T-cell (primary cell): ENCODE measurements at regions not wholly inside any gene's neighbourhood (a gene's known extent, or its start where the extent isn't known, plus 50 kb on each side); places are given as distances from the start of the nearest gene placed in this dataset.

ENCODE experiments used
- ATAC-seq, 4 experiments: fragments of 200-7000 bp in 3 of 4; fragments of 150-1000 bp in 1 of 4; cut with Tn5 transposase; replicated peaks in 1 of 4; 1 replicate in 3 of 4; 2 replicates in 1 of 4; pipeline ENCODE4 v1.10.0; 2021; ENCODE audit warnings: moderate library complexity in 3 of 4, mild to moderate bottlenecking in 2 of 4, moderate number of reproducible peaks in 1 of 4
- CTCF ChIA-PET, 2 donors: fragments of 300-600 bp; sonication (Branson Sonifier 250); formaldehyde crosslinking; loops; one replicate each; lab custom pipeline; 2022; ENCODE audit warnings: antibody characterized with exemption in 2 of 2; lab: Charles Lee
- POLR2A ChIA-PET, 2 donors: fragments of 300-600 bp; sonication (Branson Sonifier 250); formaldehyde crosslinking; loops; one replicate each; lab custom pipeline; 2022; ENCODE audit warnings: antibody characterized with exemption in 2 of 2; lab: Charles Lee
- DNase-seq, 35 experiments: peaks; one replicate each; pipeline versions ENCODE4 v3.0.0 to v3.0.0-alpha.2; 2013 to 2023
- H3K27ac ChIP-seq: one replicate; pipeline ENCODE4 v1.5.1; 2013; ENCODE audit warnings: low read length
- H3K27me3 ChIP-seq, 2 experiments: replicated peaks in 1 of 2; 1 replicate in 1 of 2; 2 replicates in 1 of 2; pipeline versions ENCODE4 v1.6.1 to v1.7.0; 2013; ENCODE audit warnings: low read length in 1 of 2, mixed read lengths in 1 of 2; ENCODE audit not compliant: control insufficient read depth in 2 of 2, insufficient read depth in 2 of 2; ENCODE audit errors: extremely low read depth in 1 of 2
- H3K36me3 ChIP-seq, 2 donors: 1 replicate in 1 of 2; 2 replicates in 1 of 2; pipeline versions ENCODE4 v1.6.1 to v1.7.0; 2013; ENCODE audit warnings: low read length in 1 of 2; ENCODE audit not compliant: control insufficient read depth in 2 of 2, insufficient read depth in 1 of 2; ENCODE audit errors: extremely low read depth in 1 of 2
- H3K4me1 ChIP-seq, 2 experiments: 1 replicate in 1 of 2; 2 replicates in 1 of 2; pipeline versions ENCODE4 v1.6.1 to v1.7.0; 2013; ENCODE audit warnings: low read length in 2 of 2, mixed read lengths in 1 of 2; ENCODE audit not compliant: insufficient read depth in 2 of 2, control insufficient read depth in 1 of 2; ENCODE audit errors: extremely low read depth in 1 of 2
- H3K4me3 ChIP-seq, 2 donors: 1 replicate in 1 of 2; 2 replicates in 1 of 2; pipeline versions ENCODE4 v1.5.1 to v1.7.0; 2013; ENCODE audit warnings: mild to moderate bottlenecking in 2 of 2, low read length in 1 of 2, moderate library complexity in 1 of 2; ENCODE audit not compliant: control insufficient read depth in 1 of 2; ENCODE audit errors: extremely low read depth in 1 of 2
- H3K9me3 ChIP-seq: 2 replicates; pipeline ENCODE4 v1.7.0; 2013
- H3K27ac Mint-ChIP-seq, 2 donors: one replicate each; pipeline ENCODE4 v1.8.0; 2020 to 2021; ENCODE audit warnings: mild to moderate bottlenecking in 2 of 2, mixed read lengths in 2 of 2
- H3K27me3 Mint-ChIP-seq, 2 donors: one replicate each; pipeline ENCODE4 v1.8.0; 2021 to 2022; ENCODE audit warnings: mixed read lengths in 2 of 2
- H3K36me3 Mint-ChIP-seq: one replicate; pipeline ENCODE4 v1.8.0; 2021; ENCODE audit warnings: mixed read lengths
- H3K4me1 Mint-ChIP-seq, 3 donors: one replicate each; pipeline ENCODE4 v1.8.0; 2020 to 2022; ENCODE audit warnings: mixed read lengths in 3 of 3, mild to moderate bottlenecking in 1 of 3
- H3K4me3 Mint-ChIP-seq, 3 donors: one replicate each; pipeline ENCODE4 v1.8.0; 2020 to 2022; ENCODE audit warnings: mild to moderate bottlenecking in 3 of 3, mixed read lengths in 3 of 3, moderate library complexity in 3 of 3
- H3K9me3 Mint-ChIP-seq, 3 donors: one replicate each; pipeline ENCODE4 v1.8.0; 2020 to 2022; ENCODE audit warnings: mixed read lengths in 3 of 3
- whole genome bisulfite sequencing: methylation state at CpG from one replicate; pipeline ENCODE4 v1.1.5; 2013; ENCODE audit warnings: missing lambda C conversion rate; ENCODE audit not compliant: insufficient coverage; 5-methylcytosine and 5-hydroxymethylcytosine counted together

- peak in 1 of 35 experiments; percentile 45 for DNase-seq
- no CpG with 5 or more reads among the region's 2 CpGs for WGBS
- Histone ChIP-seq H3K27ac (peak overlapping the region; percentile 66), H3K4me3 (no peak overlapping the region), H3K27me3 (no peaks in the 10 kb centered on the region), H3K36me3 (no peaks in the 10 kb centered on the region), H3K9me3 (no peaks in the 10 kb centered on the region), H3K4me1 (peaks cover 10 to 15% of the 10 kb centered on the region in 2 experiments)
- H3K4me3 Mint-ChIP-seq = peak overlapping the region; percentile 31 to 50 (median 38)
- H3K4me1 Mint-ChIP-seq = peaks cover 53 to 61% (median 53%) of the 10 kb centered on the region in 3 donors
- peak; percentile 37 to 62 (median 54) for ATAC-seq
- no peaks in the 10 kb centered on the region for H3K27me3 Mint-ChIP-seq
- H3K36me3 Mint-ChIP-seq = peaks cover 3% of the 10 kb centered on the region
- ChIA-PET POLR2A (interaction anchor here in 1 of 2 donors (0.6 kb wide), 1 partner anchor 120 kb away, joined by 4 read pairs; no protein-coding TSS in a partner anchor), CTCF (no interaction called here)
- H3K9me3 Mint-ChIP-seq = peaks cover 4 to 5% (median 4%) of the 10 kb centered on the region in 3 donors
- peak overlapping the region; percentile 98 to 99 for H3K27ac Mint-ChIP-seq
Observed at GRCh38 chr18:70663141-70663540, 374.3 kb downstream of the SOCS6 start.

- 80% methylated on average over 2 of the region's 4 CpGs for WGBS
- no peak for DNase-seq
- H3K27me3 Mint-ChIP-seq = no peaks in the 10 kb centered on the region
- Histone ChIP-seq H3K4me1 (peaks cover 10 to 15% of the 10 kb centered on the region in 2 experiments), H3K36me3 (no peaks in the 10 kb centered on the region), H3K4me3 (no peak overlapping the region), H3K27me3 (no peaks in the 10 kb centered on the region), H3K9me3 (no peaks in the 10 kb centered on the region), H3K27ac (peak overlapping the region; percentile 66)
- peaks cover 3% of the 10 kb centered on the region for H3K36me3 Mint-ChIP-seq
- peaks cover 4 to 5% (median 4%) of the 10 kb centered on the region in 3 donors for H3K9me3 Mint-ChIP-seq
- H3K27ac Mint-ChIP-seq = peak overlapping the region; percentile 98 to 99
- ChIA-PET POLR2A (no interaction called here), CTCF (no interaction called here)
- peak overlapping the region; percentile 31 to 50 (median 38) for H3K4me3 Mint-ChIP-seq
- H3K4me1 Mint-ChIP-seq = peaks cover 53 to 61% (median 54%) of the 10 kb centered on the region in 3 donors
- ATAC-seq = no peak
Observed at GRCh38 chr18:70662588-70662987, 373.7 kb downstream of the SOCS6 start.

- peak overlapping the region; percentile 42 to 64 (median 53) for H3K4me3 Mint-ChIP-seq
- peak overlapping the region in 1 of 2 donors; percentile 23 for H3K4me3 ChIP-seq
- peak overlapping the region; percentile 86 to 88 for H3K27ac Mint-ChIP-seq
- DNase-seq (peak in 34 of 35 experiments; percentile 41 to 92 (median 73)), ATAC-seq (peak; percentile 92 to 98 (median 93))
- H3K27me3 Mint-ChIP-seq = no peaks in the 10 kb centered on the region
- peaks cover 52 to 57% (median 54%) of the 10 kb centered on the region in 3 donors for H3K4me1 Mint-ChIP-seq
- peaks cover 10 to 15% of the 10 kb centered on the region in 2 experiments for H3K4me1 ChIP-seq
- H3K9me3 ChIP-seq = no peaks in the 10 kb centered on the region
- peak overlapping the region; percentile 58 for H3K27ac ChIP-seq
- POLR2A ChIA-PET = interaction anchor here (0.6 to 2.1 kb wide), 6 partner anchors 8 to 168 kb away, joined by 3 to 14 read pairs (median 4); no protein-coding TSS in a partner anchor
- CTCF ChIA-PET = interaction anchor here (0.7 to 2.2 kb wide), 8 partner anchors 12 to 123 kb away, joined by 3 to 11 read pairs (median 4); no protein-coding TSS in a partner anchor
- H3K36me3 Mint-ChIP-seq = no peaks in the 10 kb centered on the region
- H3K36me3 ChIP-seq = no peaks in the 10 kb centered on the region
- peaks cover 0 to 3% (median 1%) of the 10 kb centered on the region in 3 donors for H3K9me3 Mint-ChIP-seq
- H3K27me3 ChIP-seq = no peaks in the 10 kb centered on the region
- 31% methylated on average over 7 of the region's 13 CpGs for WGBS
Observed at GRCh38 chr18:70659036-70659925, 370.4 kb downstream of the SOCS6 start.

GRCh38 chr18:70653671-70654070, 364.8 kb downstream of the SOCS6 start:
- Mint-ChIP-seq H3K9me3 (peaks cover 9 to 20% (median 9%) of the 10 kb centered on the region in 3 donors), H3K27me3 (no peaks in the 10 kb centered on the region), H3K4me1 (peaks cover 15 to 29% (median 22%) of the 10 kb centered on the region in 3 donors), H3K4me3 (no peak overlapping the region), H3K27ac (no peak overlapping the region), H3K36me3 (peaks cover 6% of the 10 kb centered on the region)
- ChIA-PET POLR2A (no interaction called here), CTCF (no interaction called here)
- H3K4me3 ChIP-seq = no peak overlapping the region
- H3K4me1 ChIP-seq = peaks cover 3 to 4% of the 10 kb centered on the region in 2 experiments
- H3K27me3 ChIP-seq = no peaks in the 10 kb centered on the region
- DNase-seq = no peak
- no peak for ATAC-seq
- no peaks in the 10 kb centered on the region for H3K9me3 ChIP-seq
- H3K27ac ChIP-seq = no peak overlapping the region
- no peaks in the 10 kb centered on the region for H3K36me3 ChIP-seq

GRCh38 chr18:70650878-70651277, 362.0 kb downstream of the SOCS6 start:
- peak in 3 of 4 experiments; percentile 19 to 56 (median 40) for ATAC-seq
- peaks cover 9 to 20% (median 9%) of the 10 kb centered on the region in 3 donors for H3K9me3 Mint-ChIP-seq
- ChIA-PET POLR2A (interaction anchor here in 1 of 2 donors (1.0 kb wide), 1 partner anchor 14 kb away, joined by 3 read pairs; no protein-coding TSS in a partner anchor), CTCF (interaction anchor here in 1 of 2 donors (0.6 kb wide), 1 partner anchor 35 kb away, joined by 3 read pairs; no protein-coding TSS in a partner anchor)
- no peak overlapping the region for H3K4me3 ChIP-seq
- peaks cover 6% of the 10 kb centered on the region for H3K36me3 Mint-ChIP-seq
- no peak overlapping the region for H3K27ac ChIP-seq
- H3K36me3 ChIP-seq = no peaks in the 10 kb centered on the region
- H3K4me1 ChIP-seq = peaks cover 0 to 3% of the 10 kb centered on the region in 2 experiments
- H3K4me1 Mint-ChIP-seq = peaks cover 13 to 23% (median 18%) of the 10 kb centered on the region in 3 donors
- 36% methylated on average over 1 of the region's 2 CpGs for WGBS
- H3K27ac Mint-ChIP-seq = peak overlapping the region; percentile 56 to 83
- no peaks in the 10 kb centered on the region for H3K9me3 ChIP-seq
- peak overlapping the region; percentile 3 to 41 (median 10) for H3K4me3 Mint-ChIP-seq
- no peaks in the 10 kb centered on the region for H3K27me3 ChIP-seq
- DNase-seq = no peak
- no peaks in the 10 kb centered on the region for H3K27me3 Mint-ChIP-seq

- Histone ChIP-seq H3K27ac (no peak overlapping the region), H3K4me3 (no peak overlapping the region), H3K4me1 (peaks cover 0 to 3% of the 10 kb centered on the region in 2 experiments), H3K9me3 (no peaks in the 10 kb centered on the region), H3K36me3 (no peaks in the 10 kb centered on the region), H3K27me3 (no peaks in the 10 kb centered on the region)
- ChIA-PET POLR2A (no interaction called here), CTCF (interaction anchor here in 1 of 2 donors (0.6 kb wide), 1 partner anchor 1083 kb away, joined by 4 read pairs; no protein-coding TSS in a partner anchor)
- no peak for DNase-seq
- WGBS = 94% methylated on average over 7 of the region's 7 CpGs
- no peak for ATAC-seq
- peaks cover 9 to 20% (median 9%) of the 10 kb centered on the region in 3 donors for H3K9me3 Mint-ChIP-seq
- H3K4me1 Mint-ChIP-seq = peaks cover 13 to 23% (median 23%) of the 10 kb centered on the region in 3 donors
- H3K27ac Mint-ChIP-seq = peak overlapping the region in 1 of 2 donors; percentile 45
- H3K4me3 Mint-ChIP-seq = no peak overlapping the region
- H3K27me3 Mint-ChIP-seq = no peaks in the 10 kb centered on the region
- H3K36me3 Mint-ChIP-seq = peaks cover 6% of the 10 kb centered on the region
Observed at GRCh38 chr18:70649683-70650082, 360.8 kb downstream of the SOCS6 start.
